HUES6 (cell line): ENCODE measurements at regions not wholly inside any gene's neighbourhood (a gene's known extent, or its start where the extent isn't known, plus 50 kb on each side); places are given as distances from the start of the nearest gene placed in this dataset.
"Not testable (repeated sequence)": the region's sequence is repeated elsewhere in the genome, so short reads cannot be mapped to it uniquely, and the experiment has no call there.

ENCODE experiments used
- H3K27ac ChIP-seq: 2 replicates; pipeline ENCODE4 v1.7.0; 2013; ENCODE audit warnings: low read depth, mild to moderate bottlenecking, low read length, inconsistent platforms
- H3K27me3 ChIP-seq: 2 replicates; pipeline ENCODE4 v1.6.1; 2013; ENCODE audit warnings: low read length; ENCODE audit not compliant: control insufficient read depth, insufficient read depth
- H3K36me3 ChIP-seq: 2 replicates; pipeline ENCODE4 v1.6.1; 2013; ENCODE audit warnings: low read length; ENCODE audit not compliant: control insufficient read depth, insufficient read depth
- H3K4me1 ChIP-seq: 2 replicates; pipeline ENCODE4 v1.6.1; 2013; ENCODE audit warnings: low read length; ENCODE audit not compliant: control insufficient read depth, insufficient read depth
- H3K4me3 ChIP-seq: 2 replicates; pipeline ENCODE4 v1.5.1; 2013; ENCODE audit warnings: low read depth, low read length
- H3K9ac ChIP-seq: one replicate; pipeline ENCODE4 v1.6.1; 2013; ENCODE audit warnings: mild to moderate bottlenecking, low read length
- H3K9me3 ChIP-seq: 2 replicates; pipeline ENCODE4 v1.6.1; 2013; ENCODE audit warnings: low read depth, low read length; ENCODE audit not compliant: control insufficient read depth, insufficient read depth

GRCh38 chr6:126202707-126203106 is 137.2 kb upstream of the CENPW start:
- no peak overlapping the region for H3K4me3 ChIP-seq
- H3K27ac ChIP-seq, result no peak overlapping the region
- no peaks in the 10 kb centered on the region for H3K4me1 ChIP-seq
- no peaks in the 10 kb centered on the region for H3K27me3 ChIP-seq
- H3K36me3 ChIP-seq, result no peaks in the 10 kb centered on the region
- no peaks in the 10 kb centered on the region for H3K9me3 ChIP-seq
- H3K9ac ChIP-seq, result no peak overlapping the region

- Histone ChIP-seq H3K9ac (no peak overlapping the region), H3K27me3 (no peaks in the 10 kb centered on the region), H3K36me3 (no peaks in the 10 kb centered on the region), H3K27ac (no peak overlapping the region), H3K4me1 (no peaks in the 10 kb centered on the region), H3K4me3 (no peak overlapping the region), H3K9me3 (no peaks in the 10 kb centered on the region)
These were observed 135.8 kb upstream of the CENPW start for GRCh38 chr6:126204126-126204525.

GRCh38 chr6:126204598-126204997 is 135.3 kb upstream of the CENPW start:
- H3K4me3 ChIP-seq, result no peak overlapping the region
- H3K9me3 ChIP-seq, result no peaks in the 10 kb centered on the region
- no peak overlapping the region for H3K9ac ChIP-seq
- no peaks in the 10 kb centered on the region for H3K27me3 ChIP-seq
- H3K4me1 ChIP-seq, result no peaks in the 10 kb centered on the region
- H3K27ac ChIP-seq, result no peak overlapping the region
- H3K36me3 ChIP-seq, result no peaks in the 10 kb centered on the region

GRCh38 chr6:126206504-126207246 is 133.2 kb upstream of the CENPW start:
- H3K9me3 ChIP-seq, result no peaks in the 10 kb centered on the region
- no peak overlapping the region for H3K9ac ChIP-seq
- H3K4me1 ChIP-seq, result no peaks in the 10 kb centered on the region
- H3K4me3 ChIP-seq, result no peak overlapping the region
- no peaks in the 10 kb centered on the region for H3K36me3 ChIP-seq
- H3K27ac ChIP-seq, result no peak overlapping the region
- no peaks in the 10 kb centered on the region for H3K27me3 ChIP-seq

- Histone ChIP-seq H3K4me1 (no peaks in the 10 kb centered on the region), H3K9me3 (no peaks in the 10 kb centered on the region), H3K27me3 (no peaks in the 10 kb centered on the region), H3K36me3 (no peaks in the 10 kb centered on the region), H3K27ac (no peak overlapping the region), H3K9ac (no peak overlapping the region), H3K4me3 (no peak overlapping the region)
These were observed 129.4 kb upstream of the CENPW start for GRCh38 chr6:126210398-126211075.

GRCh38 chr6:126217497-126217896 is 122.4 kb upstream of the CENPW start:
- Histone ChIP-seq H3K27me3 (no peaks in the 10 kb centered on the region), H3K36me3 (no peaks in the 10 kb centered on the region), H3K27ac (no peak overlapping the region), H3K4me1 (peaks cover 6% of the 10 kb centered on the region; the same call in 1 of the 2 replicates), H3K9me3 (no peaks in the 10 kb centered on the region), H3K9ac (no peak overlapping the region), H3K4me3 (no peak overlapping the region)

- H3K36me3 ChIP-seq, H3K4me3 ChIP-seq, H3K27me3 ChIP-seq, H3K9ac ChIP-seq, H3K4me1 ChIP-seq, H3K27ac ChIP-seq, H3K9me3 ChIP-seq: not testable (repeated sequence)
These were observed 119.0 kb upstream of the CENPW start for GRCh38 chr6:126220901-126221300.

- no peaks in the 10 kb centered on the region for H3K9me3 ChIP-seq
- no peak overlapping the region for H3K9ac ChIP-seq
- H3K27ac ChIP-seq, result 0 out of 2 replicates have a peak overlapping the region, but pooled peaks have one; percentile 26
- no peaks in the 10 kb centered on the region for H3K36me3 ChIP-seq
- no peak overlapping the region for H3K4me3 ChIP-seq
- peaks cover 9% of the 10 kb centered on the region for H3K4me1 ChIP-seq
- no peaks in the 10 kb centered on the region for H3K27me3 ChIP-seq
These were observed 111.8 kb upstream of the CENPW start for GRCh38 chr6:126227833-126228702.

- Histone ChIP-seq H3K4me3 (no peak overlapping the region), H3K9me3 (no peaks in the 10 kb centered on the region), H3K4me1 (peaks cover 2% of the 10 kb centered on the region), H3K9ac (no peak overlapping the region), H3K27me3 (no peaks in the 10 kb centered on the region), H3K27ac (no peak overlapping the region), H3K36me3 (no peaks in the 10 kb centered on the region)
These were observed 107.2 kb upstream of the CENPW start for GRCh38 chr6:126232671-126233070.

GRCh38 chr6:126233192-126233591 is 106.7 kb upstream of the CENPW start:
- no peak overlapping the region for H3K27ac ChIP-seq
- H3K36me3 ChIP-seq, result no peaks in the 10 kb centered on the region
- H3K9me3 ChIP-seq, result no peaks in the 10 kb centered on the region
- no peaks in the 10 kb centered on the region for H3K4me1 ChIP-seq
- H3K9ac ChIP-seq, result no peak overlapping the region
- no peak overlapping the region for H3K4me3 ChIP-seq
- H3K27me3 ChIP-seq, result no peaks in the 10 kb centered on the region

GRCh38 chr6:126235363-126235762 is 104.6 kb upstream of the CENPW start:
- Histone ChIP-seq H3K4me3 (no peak overlapping the region), H3K36me3 (no peaks in the 10 kb centered on the region), H3K9me3 (no peaks in the 10 kb centered on the region; the same call in 1 of the 2 replicates), H3K27ac (no peak overlapping the region), H3K27me3 (no peaks in the 10 kb centered on the region), H3K9ac (no peak overlapping the region), H3K4me1 (no peaks in the 10 kb centered on the region)
